Epithelial cell of esophagus (primary cell): ENCODE measurements at regions not wholly inside any gene's neighbourhood (a gene's known extent, or its start where the extent isn't known, plus 50 kb on each side); places are given as distances from the start of the nearest gene placed in this dataset.

Source experiments
- DNase-seq: peaks from one replicate; pipeline ENCODE4 v3.0.0; 2010; ENCODE audit warnings: low read depth
- H3K4me3 ChIP-seq: 2 replicates; pipeline ENCODE4 v1.5.1; 2011; ENCODE audit warnings: mild to moderate bottlenecking, low read length, control low read depth
- CTCF ChIP-seq: IDR thresholded peaks from 2 replicates; pipeline ENCODE4 v1.5.1; 2011; ENCODE audit warnings: low read depth, mild to moderate bottlenecking, low read length, control low read depth, inconsistent platforms; ENCODE audit not compliant: insufficient read depth; ENCODE audit errors: missing control alignments

DNA sequence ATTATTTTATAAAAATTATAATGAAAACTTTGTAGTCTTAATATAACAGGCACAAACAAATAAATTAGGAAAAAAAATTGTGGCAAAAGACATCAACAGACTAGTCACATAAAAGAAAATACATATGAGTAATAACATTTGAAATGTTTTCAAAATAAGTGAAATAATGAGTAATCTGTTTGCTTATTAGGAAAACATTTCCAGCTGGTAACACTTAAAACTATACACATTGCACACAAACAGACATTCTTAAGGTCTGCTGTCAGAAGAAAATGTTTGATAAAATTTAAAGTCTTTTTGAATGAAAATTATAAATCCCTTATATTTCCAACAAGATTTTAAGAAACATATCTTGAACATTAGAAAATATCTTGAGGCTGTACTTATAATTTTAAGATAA lies 1326.3 kb upstream of the CADM2 start:
- peak; percentile 8 for DNase-seq
- TF ChIP-seq CTCF, result no peak
- H3K4me3 ChIP-seq, result no peak overlapping the region

- no peak overlapping the region for H3K4me3 ChIP-seq
- no peak for TF ChIP-seq CTCF
- no peak for DNase-seq
Measured at GRCh38 chr3:83633758-83634157, 1325.0 kb upstream of the CADM2 start.

- no peak for DNase-seq
- TF ChIP-seq CTCF, result no peak
- H3K4me3 ChIP-seq, result no peak overlapping the region
Measured at GRCh38 chr3:83649692-83650091, 1309.1 kb upstream of the CADM2 start.

DNA sequence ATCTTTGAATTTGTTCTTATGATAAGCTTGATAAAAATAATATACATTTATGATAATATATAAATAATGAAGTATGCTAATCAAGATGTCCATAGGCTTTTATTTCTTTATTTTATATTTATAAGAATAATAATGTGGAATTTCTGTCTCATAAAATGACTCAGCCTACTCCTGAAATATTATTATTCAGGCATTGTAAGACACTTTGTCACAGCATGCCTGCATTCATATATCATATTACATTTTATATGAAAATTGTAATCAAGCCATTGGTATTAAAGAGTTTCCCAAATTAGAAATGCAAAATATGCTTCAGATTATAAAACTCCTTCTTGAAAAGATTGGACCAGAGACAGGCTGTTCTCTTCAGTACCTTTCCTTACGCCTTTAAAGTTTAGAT lies 1303.7 kb upstream of the CADM2 start:
- H3K4me3 ChIP-seq, result no peak overlapping the region
- no peak for DNase-seq
- TF ChIP-seq CTCF, result no peak

DNA sequence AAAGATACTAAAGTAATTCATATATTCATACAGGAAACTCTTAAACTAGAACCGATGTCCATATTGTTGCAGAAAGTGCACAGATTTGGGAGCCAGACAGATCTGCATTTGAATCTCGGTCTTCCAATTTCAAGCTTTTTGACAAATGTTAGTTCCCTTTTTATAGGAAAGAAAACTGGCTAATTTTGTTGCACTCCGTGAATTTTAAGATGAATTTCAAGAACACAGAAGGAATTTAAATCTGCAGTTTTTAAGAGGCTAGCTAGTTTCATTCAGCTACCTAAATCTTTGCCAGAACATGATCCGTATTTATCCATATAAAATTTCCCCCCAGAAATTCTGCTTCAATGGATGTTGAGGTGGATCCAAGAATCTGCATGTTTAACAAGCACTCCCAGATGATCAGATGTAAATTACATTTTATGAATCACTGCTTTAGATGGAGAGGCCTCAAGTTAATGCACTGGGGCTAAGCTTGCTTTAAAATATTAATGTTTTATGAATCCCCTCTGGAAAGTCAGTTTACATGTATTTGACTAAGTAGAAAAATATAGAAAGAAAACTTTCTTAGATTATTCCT lies 1296.3 kb upstream of the CADM2 start:
- TF ChIP-seq CTCF, result no peak
- DNase-seq, result no peak
- no peak overlapping the region for H3K4me3 ChIP-seq

GRCh38 chr3:83670416-83670815 lies 1288.4 kb upstream of the CADM2 start:
- DNase-seq, result no peak
- no peak for TF ChIP-seq CTCF

GRCh38 chr3:83683937-83684598 lies 1274.7 kb upstream of the CADM2 start:
- no peak for TF ChIP-seq CTCF
- no peak for DNase-seq
- H3K4me3 ChIP-seq, result no peak overlapping the region

More at GRCh38 chr3:83670416-83670815, 1288.4 kb upstream of the CADM2 start:
- no peak overlapping the region for H3K4me3 ChIP-seq
